H1 (cell line): ENCODE measurements at regions not wholly inside any gene's neighbourhood (a gene's known extent, or its start where the extent isn't known, plus 50 kb on each side); places are given as distances from the start of the nearest gene placed in this dataset.

Experiments
- CTCF ChIA-PET: fragments of 300-600 bp; sonication (Branson Sonifier 250); formaldehyde crosslinking; loops from one replicate; lab custom pipeline; 2021; ENCODE audit not compliant: partially characterized antibody; lab: Charles Lee
- POLR2A ChIA-PET: fragments of 300-600 bp; sonication (Branson Sonifier 250); formaldehyde crosslinking; loops from one replicate; lab custom pipeline; 2021; ENCODE audit warnings: inconsistent platforms; ENCODE audit not compliant: partially characterized antibody; lab: Charles Lee
- DNase-seq, 2 experiments: peaks; one replicate each; pipeline versions ENCODE4 v3.0.0 to v3.0.0-alpha.2; 2010 to 2022; ENCODE audit warnings: low spot score in 2 of 2, low read depth in 1 of 2, mixed read lengths in 1 of 2
- FAIRE-seq: peaks from 2 replicates; lab custom pipeline; 2011; peaks lifted over from hg19 to GRCh38; lab: Jason Lieb, UNC
- H2AFZ ChIP-seq: 2 replicates; pipeline ENCODE4 v1.8.1; 2012; ENCODE audit warnings: low read length, inconsistent platforms
- H2AK5ac ChIP-seq: 2 replicates; pipeline ENCODE4 v1.6.1; 2013; ENCODE audit warnings: low read depth, low read length
- H2BK120ac ChIP-seq: replicated peaks from 2 replicates; pipeline ENCODE3; 2013; ENCODE audit warnings: low read depth, low read length, inconsistent platforms
- H2BK12ac ChIP-seq: 2 replicates; pipeline ENCODE4 v1.6.1; 2013; ENCODE audit warnings: low read depth, low read length
- H2BK15ac ChIP-seq: 2 replicates; pipeline ENCODE4 v1.6.1; 2013; ENCODE audit warnings: low read length
- H2BK20ac ChIP-seq: 2 replicates; pipeline ENCODE4 v1.6.1; 2013; ENCODE audit warnings: low read length
- H2BK5ac ChIP-seq: 2 replicates; pipeline ENCODE4 v1.6.1; 2013; ENCODE audit warnings: low read depth, low read length
- H3K14ac ChIP-seq: 2 replicates; pipeline ENCODE4 v1.6.1; 2013; ENCODE audit warnings: inconsistent platforms; ENCODE audit not compliant: insufficient read length
- H3K18ac ChIP-seq: 2 replicates; pipeline ENCODE4 v1.6.1; 2013; ENCODE audit warnings: low read length; ENCODE audit errors: extremely low read depth
- H3K23ac ChIP-seq: 2 replicates; pipeline ENCODE4 v1.6.1; 2013; ENCODE audit warnings: inconsistent platforms; ENCODE audit not compliant: insufficient read length
- H3K23me2 ChIP-seq: 2 replicates; pipeline ENCODE4 v1.6.1; 2013; ENCODE audit warnings: low read depth, low read length
- H3K27ac ChIP-seq: 2 replicates; pipeline ENCODE4 v1.6.1; 2011; ENCODE audit warnings: low read depth, low read length, inconsistent platforms
- H3K27me3 ChIP-seq, 4 experiments: replicated peaks in 1 of 4; 1 replicate in 1 of 4; 2 replicates in 3 of 4; pipeline versions ENCODE4 v1.6.1 to v1.8.1; 2011 to 2013; ENCODE audit warnings: low read length in 3 of 4, mild to moderate bottlenecking in 3 of 4, inconsistent platforms in 2 of 4, mixed read lengths in 2 of 4, moderate library complexity in 1 of 4; ENCODE audit not compliant: control insufficient read depth in 3 of 4, insufficient read depth in 3 of 4; ENCODE audit errors: extremely low read depth in 1 of 4
- H3K36me3 ChIP-seq, 4 experiments: 2 replicates each; pipeline versions ENCODE4 v1.6.1 to v1.8.1; 2011 to 2013; ENCODE audit warnings: mild to moderate bottlenecking in 4 of 4, low read length in 3 of 4, moderate library complexity in 2 of 4, control low read depth in 1 of 4, inconsistent platforms in 1 of 4; ENCODE audit not compliant: insufficient read depth in 4 of 4, control insufficient read depth in 2 of 4
- H3K4ac ChIP-seq: replicated peaks from 2 replicates; pipeline ENCODE3; 2013; ENCODE audit warnings: low read length, low read depth, mixed read lengths, inconsistent platforms; ENCODE audit not compliant: insufficient read length
- H3K4me1 ChIP-seq, 4 experiments: replicated peaks in 1 of 4; 1 replicate in 1 of 4; 2 replicates in 3 of 4; pipeline versions ENCODE4 v1.6.1 to v1.8.1; 2011 to 2013; ENCODE audit warnings: low read length in 3 of 4, inconsistent platforms in 2 of 4, mixed read lengths in 1 of 4; ENCODE audit not compliant: insufficient read depth in 4 of 4, control insufficient read depth in 3 of 4
- H3K4me2 ChIP-seq, 2 experiments: 2 replicates each; pipeline versions ENCODE4 v1.6.1 to v1.8.1; 2011 to 2013; ENCODE audit warnings: low read depth in 2 of 2, low read length in 2 of 2, control low read depth in 1 of 2, inconsistent platforms in 1 of 2, mild to moderate bottlenecking in 1 of 2; ENCODE audit not compliant: insufficient read depth in 1 of 2
- H3K4me3 ChIP-seq, 4 experiments: fragments of 200-600, 300-600 bp in 1 of 4; sonication (generic), shearing (Covaris generic), sonication (Bioruptor Twin) in 1 of 4; 2 replicates each; pipeline versions ENCODE4 v1.5.1 to v1.8.1; 2011 to 2016; ENCODE audit warnings: low read length in 4 of 4, low read depth in 3 of 4, control low read depth in 2 of 4, inconsistent platforms in 2 of 4, mild to moderate bottlenecking in 2 of 4, mixed read lengths in 1 of 4, moderate library complexity in 1 of 4; ENCODE audit not compliant: insufficient read depth in 2 of 4; ENCODE audit errors: extremely low read depth in 1 of 4
- H3K56ac ChIP-seq: replicated peaks from 2 replicates; pipeline ENCODE3; 2013; ENCODE audit warnings: low read depth, mild to moderate bottlenecking, mixed read lengths, low read length, inconsistent platforms; ENCODE audit not compliant: insufficient read length
- H3K79me1 ChIP-seq: 2 replicates; pipeline ENCODE4 v1.6.1; 2013; ENCODE audit warnings: low read depth, low read length, control low read depth
- H3K79me2 ChIP-seq, 2 experiments: 2 replicates each; pipeline versions ENCODE4 v1.6.1 to v1.8.1; 2012 to 2013; ENCODE audit warnings: low read length in 2 of 2, mild to moderate bottlenecking in 2 of 2, inconsistent platforms in 1 of 2; ENCODE audit not compliant: insufficient read depth in 2 of 2, control insufficient read depth in 1 of 2
- H3K9ac ChIP-seq, 4 experiments: replicated peaks in 1 of 4; 1 replicate in 1 of 4; 2 replicates in 3 of 4; pipeline versions ENCODE4 v1.6.1 to v1.8.1; 2011 to 2013; ENCODE audit warnings: low read depth in 3 of 4, low read length in 3 of 4, control low read depth in 2 of 4, mild to moderate bottlenecking in 2 of 4, moderate library complexity in 2 of 4, inconsistent platforms in 1 of 4; ENCODE audit errors: extremely low read depth in 1 of 4
- H3K9me3 ChIP-seq, 2 experiments: 2 replicates each; pipeline versions ENCODE4 v1.6.1 to v1.8.1; 2012 to 2013; ENCODE audit warnings: mild to moderate bottlenecking in 2 of 2, moderate library complexity in 2 of 2, control low read depth in 1 of 2, inconsistent platforms in 1 of 2, low read depth in 1 of 2, low read length in 1 of 2, mixed read lengths in 1 of 2; ENCODE audit not compliant: insufficient read depth in 2 of 2
- H4K20me1 ChIP-seq, 2 experiments: replicated peaks in 1 of 2; 2 replicates each; pipeline versions ENCODE3 to v1.8.1; 2011 to 2013; ENCODE audit warnings: inconsistent platforms in 2 of 2, low read length in 2 of 2, mild to moderate bottlenecking in 1 of 2; ENCODE audit not compliant: insufficient read depth in 2 of 2, control insufficient read depth in 1 of 2
- H4K5ac ChIP-seq: 2 replicates; pipeline ENCODE4 v1.6.1; 2013; ENCODE audit warnings: low read length, low read depth, mixed read lengths, inconsistent platforms; ENCODE audit not compliant: insufficient read length
- H4K8ac ChIP-seq: 2 replicates; pipeline ENCODE4 v1.8.0; 2013; ENCODE audit warnings: mild to moderate bottlenecking, moderate library complexity, low read length, inconsistent platforms; ENCODE audit not compliant: insufficient read depth; ENCODE audit errors: extremely low read depth
- H4K91ac ChIP-seq: replicated peaks from 2 replicates; pipeline ENCODE3; 2013; ENCODE audit warnings: low read length, mixed read lengths, inconsistent platforms; ENCODE audit not compliant: insufficient read length
- BCL11A ChIP-seq, 2 experiments: IDR thresholded peaks; one replicate each; pipeline ENCODE4 v1.6.1; 2011; ENCODE audit warnings: low read depth in 2 of 2, low read length in 2 of 2, mild to moderate bottlenecking in 2 of 2
- CBX5 ChIP-seq: fragments of 300-800, 300-1000 bp; sonication (generic); IDR thresholded peaks from 2 replicates; pipeline ENCODE4 v1.7.1; 2016; ENCODE audit warnings: antibody characterized with exemption, low read length, low read depth
- FOSL1 ChIP-seq: IDR thresholded peaks from 2 replicates; pipeline ENCODE4 v1.6.1; 2011; ENCODE audit warnings: mild to moderate bottlenecking, low read depth, low read length, moderate library complexity; ENCODE audit not compliant: insufficient read depth
- GTF2F1 ChIP-seq: IDR thresholded peaks from 2 replicates; pipeline ENCODE4 v1.6.1; 2012; ENCODE audit warnings: low read depth, low read length, improper control_type of control experiment, borderline replicate concordance
- HDAC2 ChIP-seq, 2 experiments: fragments of 300-600 bp in 1 of 2; sonication (generic) in 1 of 2; IDR thresholded peaks; 2 replicates each; pipeline ENCODE4 v1.6.1; 2011 to 2012; ENCODE audit warnings: low read depth in 2 of 2, low read length in 2 of 2, mild to moderate bottlenecking in 2 of 2, moderate library complexity in 2 of 2, borderline replicate concordance in 1 of 2, inconsistent platforms in 1 of 2
- HDAC6 ChIP-seq: IDR thresholded peaks from one replicate; pipeline ENCODE4 v1.7.1; 2012; ENCODE audit warnings: low read depth, mild to moderate bottlenecking, inconsistent platforms, low read length, moderate library complexity
- JUND ChIP-seq: IDR thresholded peaks from 2 replicates; pipeline ENCODE4 v1.6.1; 2011; ENCODE audit warnings: mild to moderate bottlenecking, improper control_type of control experiment, low read length
- POLR2A ChIP-seq, 2 experiments: IDR thresholded peaks; 1 replicate in 1 of 2; 2 replicates in 1 of 2; pipeline ENCODE4 v1.6.1; 2011; ENCODE audit warnings: low read depth in 2 of 2, low read length in 2 of 2, mild to moderate bottlenecking in 2 of 2; ENCODE audit errors: control extremely low read depth in 1 of 2
- SIN3A ChIP-seq, 2 experiments: IDR thresholded peaks in 1 of 2; conservative IDR thresholded peaks in 1 of 2; 2 replicates each; pipeline ENCODE4 v1.6.1; 2011 to 2012; ENCODE audit warnings: low read length in 2 of 2, improper control_type of control experiment in 1 of 2, low read depth in 1 of 2, mild to moderate bottlenecking in 1 of 2
- SRF ChIP-seq: IDR thresholded peaks from 2 replicates; pipeline ENCODE4 v1.6.1; 2011; ENCODE audit warnings: mild to moderate bottlenecking, low read depth, low read length, moderate library complexity
- TAF1 ChIP-seq: IDR thresholded peaks from 2 replicates; pipeline ENCODE4 v1.6.1; 2011; ENCODE audit warnings: mild to moderate bottlenecking, low read depth, low read length
- WGBS, 2 experiments: shearing (Covaris generic) in 1 of 2; methylation state at CpG; one replicate each; pipeline versions ENCODE4 v1.1.6 to v1.1.7; 2013 to 2015; ENCODE audit warnings: low lambda C conversion rate in 2 of 2, mixed read lengths in 2 of 2, inconsistent platforms in 1 of 2, low coverage in 1 of 2, missing lambda C conversion rate in 1 of 2; ENCODE audit not compliant: insufficient replicate concordance in 2 of 2, insufficient coverage in 1 of 2, insufficient read length in 1 of 2; ENCODE audit errors: extremely low coverage in 1 of 2, missing lambda C conversion rate in 1 of 2; 5-methylcytosine and 5-hydroxymethylcytosine counted together
- TF ChIP-seq, protein P1 (sequence below), 3 experiments: IDR thresholded peaks; 1 replicate in 2 of 3; 2 replicates in 1 of 3; pipeline versions ENCODE4 v1.5.1 to v1.6.1; 2011; ENCODE audit warnings: low read length in 3 of 3, mild to moderate bottlenecking in 3 of 3, inconsistent platforms in 2 of 3, low read depth in 1 of 3, moderate library complexity in 1 of 3; ENCODE audit not compliant: insufficient read depth in 1 of 3; ENCODE audit errors: control extremely low read depth in 1 of 3

DNA sequence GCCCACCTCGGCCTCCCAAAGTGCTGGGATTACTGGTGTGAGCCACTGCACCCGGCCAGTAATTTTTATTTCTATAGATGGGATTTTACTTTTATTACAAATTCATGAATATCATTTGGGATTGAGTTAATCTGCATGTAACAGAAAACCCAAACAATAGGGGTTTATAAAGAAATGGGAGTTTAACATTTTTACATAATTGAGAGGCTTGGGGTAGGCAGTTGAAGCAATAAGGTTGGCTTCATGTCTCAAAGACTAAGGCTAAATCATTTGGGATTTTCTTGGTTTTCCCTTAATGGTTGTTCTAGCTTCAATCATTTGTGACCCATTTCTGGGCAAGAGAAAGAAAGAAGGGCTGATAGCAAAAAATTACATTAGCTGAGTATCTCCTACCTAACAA is 118.7 kb upstream of the FOXD3 start:
- Histone ChIP-seq H2BK120ac (no peak overlapping the region), H4K8ac (no peak overlapping the region), H3K56ac (no peak overlapping the region), H3K79me2 (no peaks in the 10 kb centered on the region), H3K4me2 (no peak overlapping the region), H3K27me3 (peaks cover 0 to 13% (median 8%) of the 10 kb centered on the region in 4 experiments; a peak in 3 of 7 replicates), H3K23ac (no peak overlapping the region), H3K4me1 (peaks cover 0 to 11% (median 6%) of the 10 kb centered on the region in 4 experiments; a peak in 5 of 7 replicates), H3K4ac (no peak overlapping the region), H3K14ac (no peak overlapping the region), H2BK5ac (no peak overlapping the region), H4K5ac (no peak overlapping the region), H2BK12ac (no peak overlapping the region), H3K9ac (no peak overlapping the region), H3K4me3 (no peak overlapping the region), H4K91ac (no peak overlapping the region), H3K36me3 (no peaks in the 10 kb centered on the region; a peak in 1 of 8 replicates), H2AFZ (no peak overlapping the region), H3K18ac (no peak overlapping the region), H3K9me3 (no peaks in the 10 kb centered on the region; a peak in 1 of 4 replicates), H2BK20ac (no peak overlapping the region), H4K20me1 (no peaks in the 10 kb centered on the region), H2BK15ac (no peak overlapping the region), H3K23me2 (no peaks in the 10 kb centered on the region), H3K27ac (no peak overlapping the region), H2AK5ac (no peak overlapping the region), H3K79me1 (no peaks in the 10 kb centered on the region)
- DNase-seq (no peak), FAIRE-seq (no peak)
- CTCF ChIA-PET, result interaction anchor here (0.8 kb wide), 2 partner anchors 130 to 1073 kb away, joined by 3 read pairs; no protein-coding TSS in a partner anchor
- POLR2A ChIA-PET, result no interaction called here
- 89% methylated on average over 2 of the region's 2 CpGs; no CpG with 5 or more reads in 1 of the 2 experiments for WGBS, 2 experiments
- TF ChIP-seq SRF, result no peak
- TF ChIP-seq GTF2F1, result no peak
- TF ChIP-seq, protein P1, sequence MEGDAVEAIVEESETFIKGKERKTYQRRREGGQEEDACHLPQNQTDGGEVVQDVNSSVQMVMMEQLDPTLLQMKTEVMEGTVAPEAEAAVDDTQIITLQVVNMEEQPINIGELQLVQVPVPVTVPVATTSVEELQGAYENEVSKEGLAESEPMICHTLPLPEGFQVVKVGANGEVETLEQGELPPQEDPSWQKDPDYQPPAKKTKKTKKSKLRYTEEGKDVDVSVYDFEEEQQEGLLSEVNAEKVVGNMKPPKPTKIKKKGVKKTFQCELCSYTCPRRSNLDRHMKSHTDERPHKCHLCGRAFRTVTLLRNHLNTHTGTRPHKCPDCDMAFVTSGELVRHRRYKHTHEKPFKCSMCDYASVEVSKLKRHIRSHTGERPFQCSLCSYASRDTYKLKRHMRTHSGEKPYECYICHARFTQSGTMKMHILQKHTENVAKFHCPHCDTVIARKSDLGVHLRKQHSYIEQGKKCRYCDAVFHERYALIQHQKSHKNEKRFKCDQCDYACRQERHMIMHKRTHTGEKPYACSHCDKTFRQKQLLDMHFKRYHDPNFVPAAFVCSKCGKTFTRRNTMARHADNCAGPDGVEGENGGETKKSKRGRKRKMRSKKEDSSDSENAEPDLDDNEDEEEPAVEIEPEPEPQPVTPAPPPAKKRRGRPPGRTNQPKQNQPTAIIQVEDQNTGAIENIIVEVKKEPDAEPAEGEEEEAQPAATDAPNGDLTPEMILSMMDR (IDR thresholded peaks at IDR 0.05; ENCODE audit: control extremely low read depth in 1 of 3, insufficient read depth in 1 of 3, low read depth in 1 of 3, low read length in 3 of 3), result no peak
- no peak for TF ChIP-seq TAF1
- TF ChIP-seq JUND, result no peak
- no peak for TF ChIP-seq CBX5
- TF ChIP-seq HDAC6, result no peak
- no peak for TF ChIP-seq POLR2A (IDR thresholded peaks at IDR 0.05; ENCODE audit: control extremely low read depth in 1 of 2, low read depth in 2 of 2, low read length in 2 of 2)
- no peak for TF ChIP-seq HDAC2 (IDR thresholded peaks at IDR 0.05; ENCODE audit: borderline replicate concordance in 1 of 2, low read depth in 2 of 2, low read length in 2 of 2)
- no peak for TF ChIP-seq FOSL1
- TF ChIP-seq SIN3A (conservative IDR thresholded peaks at IDR 0.05 in 1 of 2, IDR thresholded peaks at IDR 0.05 in 1 of 2; ENCODE audit: low read depth in 1 of 2, low read length in 2 of 2), result no peak
- no peak for TF ChIP-seq BCL11A (IDR thresholded peaks at IDR 0.05; ENCODE audit: low read depth in 2 of 2, low read length in 2 of 2)
